T-helper 2 cell treated with Interferon-gamma antibody and Interleukin-4, amounts not matched to agents 5 μg/mL and 100 μg/mL, for 36 hours (primary cell): ENCODE measurements at regions not wholly inside any gene's neighbourhood (a gene's known extent, or its start where the extent isn't known, plus 50 kb on each side); places are given as distances from the start of the nearest gene placed in this dataset.
"Not testable (repeated sequence)": the region's sequence is repeated elsewhere in the genome, so short reads cannot be mapped to it uniquely, and the experiment has no call there.

ENCODE experiments used
- DNase-seq: peaks from one replicate; pipeline ENCODE4 v3.0.0; 2021; ENCODE audit warnings: low spot score
- H3K27ac Mint-ChIP-seq: one replicate; pipeline ENCODE4 v1.8.0; 2021; ENCODE audit warnings: mild to moderate bottlenecking, mixed read lengths
- H3K27me3 Mint-ChIP-seq: one replicate; pipeline ENCODE4 v1.8.0; 2021; ENCODE audit warnings: low read depth, mixed read lengths
- H3K36me3 Mint-ChIP-seq: one replicate; pipeline ENCODE4 v1.8.0; 2021; ENCODE audit warnings: low read depth, mixed read lengths
- H3K4me1 Mint-ChIP-seq: one replicate; pipeline ENCODE4 v1.8.0; 2021; ENCODE audit warnings: low read depth, mixed read lengths
- H3K4me3 Mint-ChIP-seq: one replicate; pipeline ENCODE4 v1.8.0; 2022; ENCODE audit warnings: mild to moderate bottlenecking, moderate library complexity, mixed read lengths
- H3K9me3 Mint-ChIP-seq: one replicate; pipeline ENCODE4 v1.8.0; 2021; ENCODE audit warnings: mixed read lengths

- no peak for DNase-seq
- no peaks in the 10 kb centered on the region for H3K9me3 Mint-ChIP-seq
- H3K4me1 Mint-ChIP-seq, result no peaks in the 10 kb centered on the region
- H3K4me3 Mint-ChIP-seq, result no peak overlapping the region
- H3K36me3 Mint-ChIP-seq, result no peaks in the 10 kb centered on the region
- peaks cover 2% of the 10 kb centered on the region for H3K27me3 Mint-ChIP-seq
- no peak overlapping the region for H3K27ac Mint-ChIP-seq
Measured at GRCh38 chr18:3348176-3348575, 86.2 kb downstream of the MYL12B start.

- not testable (repeated sequence) for H3K9me3 Mint-ChIP-seq, H3K4me3 Mint-ChIP-seq, H3K27ac Mint-ChIP-seq
Measured at GRCh38 chr18:3349046-3349841, 87.3 kb downstream of the MYL12B start.

GRCh38 chr18:3350021-3350420 is 88.1 kb downstream of the MYL12B start:
- Mint-ChIP-seq H3K27me3 (peaks cover 2% of the 10 kb centered on the region), H3K4me1 (no peaks in the 10 kb centered on the region), H3K4me3 (no peak overlapping the region), H3K27ac (no peak overlapping the region), H3K9me3 (no peaks in the 10 kb centered on the region), H3K36me3 (no peaks in the 10 kb centered on the region)
- no peak for DNase-seq

More at GRCh38 chr18:3349046-3349841, 87.3 kb downstream of the MYL12B start:
- not testable (repeated sequence) for H3K36me3 Mint-ChIP-seq, H3K4me1 Mint-ChIP-seq, H3K27me3 Mint-ChIP-seq, DNase-seq

GRCh38 chr18:3350566-3351527 is 88.9 kb downstream of the MYL12B start:
- H3K4me1 Mint-ChIP-seq, result peaks cover 2% of the 10 kb centered on the region
- no peaks in the 10 kb centered on the region for H3K36me3 Mint-ChIP-seq
- no peak for DNase-seq
- H3K4me3 Mint-ChIP-seq, result no peak overlapping the region
- no peaks in the 10 kb centered on the region for H3K9me3 Mint-ChIP-seq
- no peak overlapping the region for H3K27ac Mint-ChIP-seq
- peaks cover 2% of the 10 kb centered on the region for H3K27me3 Mint-ChIP-seq

GRCh38 chr18:3354506-3354905 is 92.6 kb downstream of the MYL12B start:
- Mint-ChIP-seq H3K27me3 (peaks cover 3% of the 10 kb centered on the region), H3K4me1 (peaks cover 13% of the 10 kb centered on the region), H3K4me3 (no peak overlapping the region), H3K36me3 (no peaks in the 10 kb centered on the region), H3K9me3 (no peaks in the 10 kb centered on the region), H3K27ac (no peak overlapping the region)
- peak; percentile 37 for DNase-seq

GRCh38 chr18:3356614-3357013 is 93.4 kb upstream of the TGIF1 start:
- Mint-ChIP-seq H3K36me3 (no peaks in the 10 kb centered on the region), H3K4me3 (no peak overlapping the region), H3K27me3 (peaks cover 3% of the 10 kb centered on the region), H3K9me3 (no peaks in the 10 kb centered on the region), H3K4me1 (peaks cover 13% of the 10 kb centered on the region), H3K27ac (no peak overlapping the region)
- no peak for DNase-seq

GRCh38 chr18:3357516-3357915 is 92.5 kb upstream of the TGIF1 start:
- no peak overlapping the region for H3K4me3 Mint-ChIP-seq
- no peak overlapping the region for H3K27ac Mint-ChIP-seq
- no peaks in the 10 kb centered on the region for H3K9me3 Mint-ChIP-seq
- DNase-seq, result no peak
- peaks cover 3% of the 10 kb centered on the region for H3K27me3 Mint-ChIP-seq
- H3K36me3 Mint-ChIP-seq, result no peaks in the 10 kb centered on the region
- H3K4me1 Mint-ChIP-seq, result peaks cover 13% of the 10 kb centered on the region

- H3K9me3 Mint-ChIP-seq, result no peaks in the 10 kb centered on the region
- DNase-seq, result no peak
- peaks cover 13% of the 10 kb centered on the region for H3K4me1 Mint-ChIP-seq
- peaks cover 3% of the 10 kb centered on the region for H3K27me3 Mint-ChIP-seq
- H3K4me3 Mint-ChIP-seq, result no peak overlapping the region
- no peaks in the 10 kb centered on the region for H3K36me3 Mint-ChIP-seq
- H3K27ac Mint-ChIP-seq, result no peak overlapping the region
Measured at GRCh38 chr18:3358310-3358709, 91.7 kb upstream of the TGIF1 start.

- Mint-ChIP-seq H3K27ac (no peak overlapping the region), H3K36me3 (no peaks in the 10 kb centered on the region), H3K27me3 (peaks cover 9% of the 10 kb centered on the region), H3K4me3 (no peak overlapping the region), H3K9me3 (no peaks in the 10 kb centered on the region), H3K4me1 (peaks cover 13% of the 10 kb centered on the region)
- DNase-seq, result no peak
Measured at GRCh38 chr18:3360211-3360610, 89.8 kb upstream of the TGIF1 start.

GRCh38 chr18:3367491-3368091 is 82.4 kb upstream of the TGIF1 start:
- Mint-ChIP-seq H3K27me3 (peaks cover 16% of the 10 kb centered on the region), H3K36me3 (no peaks in the 10 kb centered on the region), H3K27ac (no peak overlapping the region), H3K4me1 (no peaks in the 10 kb centered on the region), H3K9me3 (no peaks in the 10 kb centered on the region), H3K4me3 (no peak overlapping the region)
- no peak for DNase-seq

GRCh38 chr18:3368193-3368592 is 81.8 kb upstream of the TGIF1 start:
- no peaks in the 10 kb centered on the region for H3K9me3 Mint-ChIP-seq
- H3K4me1 Mint-ChIP-seq, result no peaks in the 10 kb centered on the region
- no peak for DNase-seq
- H3K4me3 Mint-ChIP-seq, result no peak overlapping the region
- H3K27ac Mint-ChIP-seq, result no peak overlapping the region
- H3K27me3 Mint-ChIP-seq, result peaks cover 19% of the 10 kb centered on the region
- H3K36me3 Mint-ChIP-seq, result no peaks in the 10 kb centered on the region

- no peak overlapping the region for H3K27ac Mint-ChIP-seq
- no peaks in the 10 kb centered on the region for H3K9me3 Mint-ChIP-seq
- no peak for DNase-seq
- peaks cover 4% of the 10 kb centered on the region for H3K4me1 Mint-ChIP-seq
- H3K4me3 Mint-ChIP-seq, result no peak overlapping the region
- no peaks in the 10 kb centered on the region for H3K36me3 Mint-ChIP-seq
- H3K27me3 Mint-ChIP-seq, result no peaks in the 10 kb centered on the region
Measured at GRCh38 chr18:3379685-3380084, 70.3 kb upstream of the TGIF1 start.

- Mint-ChIP-seq H3K9me3 (no peaks in the 10 kb centered on the region), H3K36me3 (no peaks in the 10 kb centered on the region), H3K4me3 (no peak overlapping the region), H3K27me3 (no peaks in the 10 kb centered on the region), H3K27ac (no peak overlapping the region), H3K4me1 (peaks cover 4% of the 10 kb centered on the region)
- peak; percentile 8 for DNase-seq
Measured at GRCh38 chr18:3380384-3380961, 69.5 kb upstream of the TGIF1 start.
